ENCODE measurements at regions not wholly inside any gene's neighbourhood (a gene's known extent, or its start where the extent isn't known, plus 50 kb on each side); places are given as distances from the start of the nearest gene placed in this dataset.

DNA sequence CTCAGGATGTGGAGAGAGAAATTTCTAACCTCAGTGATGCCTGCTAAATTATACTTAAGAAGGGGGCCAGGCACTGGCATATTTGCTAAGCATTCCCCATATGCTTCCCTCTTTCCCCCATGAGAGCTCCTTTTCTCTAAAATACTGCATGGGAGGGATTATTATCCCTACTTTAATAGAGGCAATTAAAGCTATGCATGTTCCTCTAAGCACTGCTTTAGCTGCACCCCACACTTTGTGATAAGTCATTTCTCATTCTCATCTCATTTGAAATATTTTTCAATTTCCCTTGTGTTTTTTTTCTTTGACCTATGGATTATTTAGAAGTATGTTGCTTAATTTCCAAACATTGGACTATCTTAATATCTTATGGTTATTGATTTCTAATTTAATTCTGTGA lies 72.1 kb upstream of the CIBAR2 start:
- Histone ChIP-seq H3K36me3 (replicated peaks in 1 of 2; ENCODE audit: control insufficient read depth in 1 of 2, insufficient read depth in 2 of 2, low read length in 2 of 2) (no peaks in the 10 kb centered on the region), H3K27ac (ENCODE audit: low read depth in 1 of 2, low read length in 2 of 2) (no peak overlapping the region), H3K4me3 (replicated peaks in 1 of 3; ENCODE audit: low read depth in 2 of 3, low read length in 3 of 3) (no peak overlapping the region), H4K20me1 (ENCODE audit: insufficient read depth, low read length) (no peaks in the 10 kb centered on the region), H3K4me2 (replicated peaks; ENCODE audit: extremely low read depth, low read length, poor library complexity, severe bottlenecking) (no peak overlapping the region), H3K9me3 (replicated peaks in 1 of 2; ENCODE audit: control insufficient read depth in 1 of 2, insufficient read depth in 1 of 2, low read length in 2 of 2) (peaks cover 11 to 23% of the 10 kb centered on the region in 2 donors), H3K79me2 (ENCODE audit: insufficient read depth, low read length) (no peaks in the 10 kb centered on the region), H2AFZ (ENCODE audit: insufficient read depth, low read depth, low read length, poor library complexity, severe bottlenecking) (no peak overlapping the region), H3K4me1 (ENCODE audit: control insufficient read depth in 1 of 2, insufficient read depth in 2 of 2, low read length in 2 of 2) (no peaks in the 10 kb centered on the region), H3K9ac (ENCODE audit: insufficient read depth, low read length, poor library complexity, severe bottlenecking) (no peak overlapping the region), H3K27me3 (ENCODE audit: control insufficient read depth in 2 of 2, insufficient read depth in 2 of 2, low read length in 2 of 2) (peaks cover 0 to 8% of the 10 kb centered on the region in 2 donors)
- DNase-seq = no peak
- H3K36me3 Mint-ChIP-seq = no peaks in the 10 kb centered on the region
- no peak overlapping the region for H3K4me3 Mint-ChIP-seq
- intact Hi-C loops (cut with micrococcal nuclease) = no loop called here
- no peaks in the 10 kb centered on the region for H3K4me1 Mint-ChIP-seq
- peaks cover 10 to 21% (median 17%) of the 10 kb centered on the region in 7 donors for H3K9me3 Mint-ChIP-seq
- peaks cover 3 to 7% (median 7%) of the 10 kb centered on the region in 3 donors for H3K27me3 Mint-ChIP-seq (ENCODE audit: low read depth in 3 of 3)
- no peak overlapping the region for H3K27ac Mint-ChIP-seq
- TF ChIP-seq, protein P1, sequence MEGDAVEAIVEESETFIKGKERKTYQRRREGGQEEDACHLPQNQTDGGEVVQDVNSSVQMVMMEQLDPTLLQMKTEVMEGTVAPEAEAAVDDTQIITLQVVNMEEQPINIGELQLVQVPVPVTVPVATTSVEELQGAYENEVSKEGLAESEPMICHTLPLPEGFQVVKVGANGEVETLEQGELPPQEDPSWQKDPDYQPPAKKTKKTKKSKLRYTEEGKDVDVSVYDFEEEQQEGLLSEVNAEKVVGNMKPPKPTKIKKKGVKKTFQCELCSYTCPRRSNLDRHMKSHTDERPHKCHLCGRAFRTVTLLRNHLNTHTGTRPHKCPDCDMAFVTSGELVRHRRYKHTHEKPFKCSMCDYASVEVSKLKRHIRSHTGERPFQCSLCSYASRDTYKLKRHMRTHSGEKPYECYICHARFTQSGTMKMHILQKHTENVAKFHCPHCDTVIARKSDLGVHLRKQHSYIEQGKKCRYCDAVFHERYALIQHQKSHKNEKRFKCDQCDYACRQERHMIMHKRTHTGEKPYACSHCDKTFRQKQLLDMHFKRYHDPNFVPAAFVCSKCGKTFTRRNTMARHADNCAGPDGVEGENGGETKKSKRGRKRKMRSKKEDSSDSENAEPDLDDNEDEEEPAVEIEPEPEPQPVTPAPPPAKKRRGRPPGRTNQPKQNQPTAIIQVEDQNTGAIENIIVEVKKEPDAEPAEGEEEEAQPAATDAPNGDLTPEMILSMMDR (IDR thresholded peaks at IDR 0.05) = no peak

DNA sequence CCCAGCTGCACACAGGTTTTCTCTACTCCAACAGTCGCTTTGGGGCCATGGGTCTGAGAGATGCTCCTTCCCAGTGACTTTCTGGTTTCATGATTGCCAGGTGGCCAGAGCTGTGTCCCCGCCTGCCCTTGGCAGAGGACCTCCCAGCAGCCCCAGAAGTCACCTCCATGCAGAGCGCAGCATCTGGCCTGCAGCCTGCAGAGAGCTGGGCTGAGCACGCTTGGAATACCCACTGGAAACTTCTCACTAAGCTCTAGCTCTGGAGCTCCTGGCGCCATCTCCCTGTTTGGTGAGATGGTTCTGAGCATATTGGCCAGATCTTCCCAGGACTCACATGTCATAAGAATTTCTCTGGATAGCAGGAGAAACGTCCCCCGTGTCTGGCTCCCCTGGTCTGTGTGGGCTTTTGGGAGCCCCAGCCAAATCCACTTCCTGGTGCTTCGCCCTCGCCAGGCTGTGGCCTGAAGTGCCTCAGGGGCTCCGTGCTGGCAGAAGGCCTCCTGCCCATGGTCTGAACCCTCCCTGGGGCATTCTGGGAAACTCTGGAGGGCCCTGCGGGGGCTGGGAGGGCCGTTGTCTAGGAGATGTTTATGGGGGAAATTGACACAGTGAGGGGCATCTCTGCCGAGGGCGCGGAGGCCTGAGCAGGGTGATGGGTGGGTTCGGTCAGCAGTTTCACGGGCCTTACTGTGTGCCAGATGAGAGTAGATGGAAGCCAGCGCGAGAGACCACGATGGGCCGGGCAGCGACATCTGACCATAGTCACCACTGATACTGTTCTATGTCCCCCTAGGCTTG lies 73.2 kb upstream of the CIBAR2 start:
- H3K9me3 Mint-ChIP-seq = peaks cover 10 to 25% (median 21%) of the 10 kb centered on the region in 7 donors
- peaks cover 3 to 7% (median 7%) of the 10 kb centered on the region in 3 donors for H3K27me3 Mint-ChIP-seq (ENCODE audit: low read depth in 3 of 3)
- H3K27ac Mint-ChIP-seq = no peak overlapping the region
- Histone ChIP-seq H3K27me3 (ENCODE audit: control insufficient read depth in 2 of 2, insufficient read depth in 2 of 2, low read length in 2 of 2) (peaks cover 0 to 8% of the 10 kb centered on the region in 2 donors), H3K4me1 (ENCODE audit: control insufficient read depth in 1 of 2, insufficient read depth in 2 of 2, low read length in 2 of 2) (no peaks in the 10 kb centered on the region), H4K20me1 (ENCODE audit: insufficient read depth, low read length) (no peaks in the 10 kb centered on the region), H3K79me2 (ENCODE audit: insufficient read depth, low read length) (no peaks in the 10 kb centered on the region), H3K4me2 (replicated peaks; ENCODE audit: extremely low read depth, low read length, poor library complexity, severe bottlenecking) (no peak overlapping the region), H3K27ac (ENCODE audit: low read depth in 1 of 2, low read length in 2 of 2) (no peak overlapping the region), H3K4me3 (replicated peaks in 1 of 3; ENCODE audit: low read depth in 2 of 3, low read length in 3 of 3) (no peak overlapping the region), H2AFZ (ENCODE audit: insufficient read depth, low read depth, low read length, poor library complexity, severe bottlenecking) (no peak overlapping the region), H3K9me3 (replicated peaks in 1 of 2; ENCODE audit: control insufficient read depth in 1 of 2, insufficient read depth in 1 of 2, low read length in 2 of 2) (peaks cover 11 to 23% of the 10 kb centered on the region in 2 donors), H3K9ac (ENCODE audit: insufficient read depth, low read length, poor library complexity, severe bottlenecking) (no peak overlapping the region), H3K36me3 (replicated peaks in 1 of 2; ENCODE audit: control insufficient read depth in 1 of 2, insufficient read depth in 2 of 2, low read length in 2 of 2) (no peaks in the 10 kb centered on the region)
- 98% methylated on average over 15 of the region's 22 CpGs for WGBS (ENCODE audit: insufficient coverage)
- intact Hi-C loops (cut with micrococcal nuclease) = no loop called here
- H3K4me1 Mint-ChIP-seq = no peaks in the 10 kb centered on the region
- H3K4me3 Mint-ChIP-seq = no peak overlapping the region
- DNase-seq = no peak
- no peaks in the 10 kb centered on the region for H3K36me3 Mint-ChIP-seq
- TF ChIP-seq, protein P1 (IDR thresholded peaks at IDR 0.05) = no peak

Measured in CD14-positive monocyte (primary cell).